A673 (cell line): ENCODE measurements at regions not wholly inside any gene's neighbourhood (a gene's known extent, or its start where the extent isn't known, plus 50 kb on each side); places are given as distances from the start of the nearest gene placed in this dataset.

Experiments
- EZH2 ChIP-seq: fragments of 200-600 bp; sonication (generic); IDR thresholded peaks from 2 replicates; pipeline ENCODE4 v1.6.1; 2017; ENCODE audit warnings: borderline replicate concordance, low read depth, mild to moderate bottlenecking, mixed read lengths, antibody characterized with exemption, low read length; ENCODE audit not compliant: poor library complexity, severe bottlenecking
- TF ChIP-seq, protein P1 (sequence below): fragments of 300-800, 200-600 bp; sonication (generic); conservative IDR thresholded peaks from 2 replicates; pipeline ENCODE4 v1.5.1; 2017; ENCODE audit warnings: low read depth, mild to moderate bottlenecking, antibody characterized with exemption, low read length, moderate library complexity, mixed read lengths

DNA sequence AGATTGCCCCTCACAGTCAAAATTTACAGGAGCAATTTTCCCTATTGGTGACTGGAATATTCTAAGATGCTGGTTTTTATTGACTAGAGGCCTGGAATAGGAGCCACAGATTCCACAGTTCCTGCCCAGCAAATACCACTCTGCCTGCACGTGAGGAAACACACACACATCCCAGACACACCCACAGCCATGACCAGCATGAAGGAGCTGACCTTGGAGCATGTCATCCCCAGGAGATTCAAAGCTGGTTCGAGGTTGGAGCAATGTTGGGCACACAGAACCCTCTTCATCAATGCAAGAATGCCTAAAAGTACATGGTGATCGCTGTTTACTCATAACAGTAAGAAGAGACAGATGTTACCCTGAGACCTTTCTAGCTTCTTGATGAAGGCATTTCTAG lies 244.6 kb upstream of the FOXQ1 start:
- TF ChIP-seq, protein P1, sequence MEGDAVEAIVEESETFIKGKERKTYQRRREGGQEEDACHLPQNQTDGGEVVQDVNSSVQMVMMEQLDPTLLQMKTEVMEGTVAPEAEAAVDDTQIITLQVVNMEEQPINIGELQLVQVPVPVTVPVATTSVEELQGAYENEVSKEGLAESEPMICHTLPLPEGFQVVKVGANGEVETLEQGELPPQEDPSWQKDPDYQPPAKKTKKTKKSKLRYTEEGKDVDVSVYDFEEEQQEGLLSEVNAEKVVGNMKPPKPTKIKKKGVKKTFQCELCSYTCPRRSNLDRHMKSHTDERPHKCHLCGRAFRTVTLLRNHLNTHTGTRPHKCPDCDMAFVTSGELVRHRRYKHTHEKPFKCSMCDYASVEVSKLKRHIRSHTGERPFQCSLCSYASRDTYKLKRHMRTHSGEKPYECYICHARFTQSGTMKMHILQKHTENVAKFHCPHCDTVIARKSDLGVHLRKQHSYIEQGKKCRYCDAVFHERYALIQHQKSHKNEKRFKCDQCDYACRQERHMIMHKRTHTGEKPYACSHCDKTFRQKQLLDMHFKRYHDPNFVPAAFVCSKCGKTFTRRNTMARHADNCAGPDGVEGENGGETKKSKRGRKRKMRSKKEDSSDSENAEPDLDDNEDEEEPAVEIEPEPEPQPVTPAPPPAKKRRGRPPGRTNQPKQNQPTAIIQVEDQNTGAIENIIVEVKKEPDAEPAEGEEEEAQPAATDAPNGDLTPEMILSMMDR, result no peak
- no peak for TF ChIP-seq EZH2
